ENCODE measurements at regions not wholly inside any gene's neighbourhood (a gene's known extent, or its start where the extent isn't known, plus 50 kb on each side); places are given as distances from the start of the nearest gene placed in this dataset.

- TF ChIP-seq CTCF (IDR thresholded peaks at IDR 0.05) (no peak), ZFX (IDR thresholded peaks at IDR 0.05; ENCODE audit: borderline replicate concordance) (no peak)
These were observed 73.7 kb upstream of the SKAP2 start for GRCh38 chr7:26937939-26938623.

Data from 22Rv1 (cell line).